ENCODE measurements at regions not wholly inside any gene's neighbourhood (a gene's known extent, or its start where the extent isn't known, plus 50 kb on each side); places are given as distances from the start of the nearest gene placed in this dataset.
"Not testable (repeated sequence)": the region's sequence is repeated elsewhere in the genome, so short reads cannot be mapped to it uniquely, and the experiment has no call there.

DNA sequence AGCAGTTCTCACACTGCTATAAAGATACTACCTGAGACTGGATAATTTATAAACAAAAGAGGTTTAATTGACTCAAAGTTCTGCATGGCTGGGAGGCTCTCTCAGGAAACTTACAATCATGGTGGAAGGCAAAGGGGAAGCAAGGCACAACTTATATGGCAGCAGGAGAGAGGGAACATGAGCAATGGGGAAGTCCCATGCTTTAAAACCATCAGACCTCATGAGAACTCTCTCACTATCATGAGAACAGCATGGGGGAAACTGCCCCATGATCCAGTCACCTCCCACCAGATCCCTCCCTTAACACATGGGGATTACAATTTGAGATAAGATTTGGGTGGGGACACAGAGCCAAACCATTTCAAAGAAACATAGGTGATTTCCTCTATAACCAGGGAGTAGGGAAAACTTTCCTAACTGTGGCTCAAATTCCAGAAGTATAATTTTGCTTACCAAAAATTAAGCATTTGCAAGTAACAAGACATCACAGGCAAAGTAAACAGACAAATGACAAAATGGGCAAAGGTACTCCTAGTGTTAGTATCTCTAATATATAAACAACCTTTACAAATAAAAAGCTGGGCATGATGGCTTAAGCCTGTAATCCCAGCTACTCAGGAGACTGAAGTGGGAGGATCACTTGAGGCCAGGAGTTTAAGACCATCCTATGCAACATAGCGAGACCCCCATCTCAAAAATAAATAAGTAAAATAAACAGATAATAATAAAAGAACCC is 88.0 kb downstream of the KBTBD2 start:
- Histone ChIP-seq H3K27me3 (ENCODE audit: insufficient read depth, low read length) (no peaks in the 10 kb centered on the region; the same call in 1 of the 2 replicates), H3K79me2 (ENCODE audit: insufficient read depth, low read length) (no peaks in the 10 kb centered on the region), H3K9ac (ENCODE audit: low read length) (no peak overlapping the region), H3K4me2 (ENCODE audit: low read length) (no peak overlapping the region), H2AFZ (ENCODE audit: low read length) (no peak overlapping the region), H3K9me3 (ENCODE audit: low read length) (peaks cover 14% of the 10 kb centered on the region), H4K20me1 (ENCODE audit: insufficient read depth, low read length) (no peaks in the 10 kb centered on the region), H3K36me3 (ENCODE audit: insufficient read depth, low read length) (no peaks in the 10 kb centered on the region; the same call in 1 of the 2 replicates), H3K4me3 (ENCODE audit: low read depth, low read length, poor library complexity, severe bottlenecking) (no peak overlapping the region), H3K27ac (ENCODE audit: low read depth, low read length, poor library complexity, severe bottlenecking) (no peak overlapping the region), H3F3A (ENCODE audit: insufficient read depth, low read length) (no peaks in the 10 kb centered on the region), H3K9me2 (ENCODE audit: low read depth, low read length) (no peaks in the 10 kb centered on the region), H3K4me1 (ENCODE audit: insufficient read depth, low read length, severe bottlenecking) (no peaks in the 10 kb centered on the region)
- no peak for TF ChIP-seq EZH2 (IDR thresholded peaks at IDR 0.05; ENCODE audit: borderline replicate concordance, low read length)
- TF ChIP-seq, protein P1, sequence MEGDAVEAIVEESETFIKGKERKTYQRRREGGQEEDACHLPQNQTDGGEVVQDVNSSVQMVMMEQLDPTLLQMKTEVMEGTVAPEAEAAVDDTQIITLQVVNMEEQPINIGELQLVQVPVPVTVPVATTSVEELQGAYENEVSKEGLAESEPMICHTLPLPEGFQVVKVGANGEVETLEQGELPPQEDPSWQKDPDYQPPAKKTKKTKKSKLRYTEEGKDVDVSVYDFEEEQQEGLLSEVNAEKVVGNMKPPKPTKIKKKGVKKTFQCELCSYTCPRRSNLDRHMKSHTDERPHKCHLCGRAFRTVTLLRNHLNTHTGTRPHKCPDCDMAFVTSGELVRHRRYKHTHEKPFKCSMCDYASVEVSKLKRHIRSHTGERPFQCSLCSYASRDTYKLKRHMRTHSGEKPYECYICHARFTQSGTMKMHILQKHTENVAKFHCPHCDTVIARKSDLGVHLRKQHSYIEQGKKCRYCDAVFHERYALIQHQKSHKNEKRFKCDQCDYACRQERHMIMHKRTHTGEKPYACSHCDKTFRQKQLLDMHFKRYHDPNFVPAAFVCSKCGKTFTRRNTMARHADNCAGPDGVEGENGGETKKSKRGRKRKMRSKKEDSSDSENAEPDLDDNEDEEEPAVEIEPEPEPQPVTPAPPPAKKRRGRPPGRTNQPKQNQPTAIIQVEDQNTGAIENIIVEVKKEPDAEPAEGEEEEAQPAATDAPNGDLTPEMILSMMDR (IDR thresholded peaks at IDR 0.05; ENCODE audit: low read length): no peak

DNA sequence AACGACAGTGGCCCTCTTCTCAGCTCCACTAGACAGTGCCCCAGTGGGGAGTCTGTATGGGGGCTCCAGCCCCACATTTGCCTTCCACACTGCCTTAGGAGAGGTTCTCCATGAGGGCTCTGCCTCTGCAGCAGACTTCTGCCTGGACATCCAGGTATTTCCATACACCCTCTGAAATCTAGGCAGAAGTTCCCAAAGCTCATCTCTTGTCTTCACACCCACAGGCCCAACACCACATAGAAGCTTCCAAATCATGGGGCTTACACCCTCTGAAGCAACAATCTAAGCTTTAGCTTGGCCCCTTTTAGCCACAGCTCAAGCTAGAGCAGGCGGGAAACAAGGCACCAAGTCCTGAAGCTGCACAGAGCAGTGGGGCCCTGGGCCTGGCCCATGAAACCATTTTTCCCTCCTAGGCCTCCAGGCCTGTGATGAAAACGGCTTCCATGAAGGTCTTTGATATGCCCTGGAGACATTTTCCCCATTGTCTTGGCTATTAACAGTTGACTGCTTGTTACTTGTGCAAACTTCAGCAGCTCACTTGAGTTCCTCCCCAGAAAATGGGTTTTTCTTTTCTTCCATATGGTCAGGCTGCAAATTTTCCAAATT is 89.2 kb downstream of the KBTBD2 start:
- H3K27ac ChIP-seq (ENCODE audit: low read depth, low read length, poor library complexity, severe bottlenecking): no peak overlapping the region
- H4K20me1 ChIP-seq (ENCODE audit: insufficient read depth, low read length): no peaks in the 10 kb centered on the region
- no peak overlapping the region for H3K4me2 ChIP-seq (ENCODE audit: low read length)
- no peak overlapping the region for H2AFZ ChIP-seq (ENCODE audit: low read length)
- H3K9ac ChIP-seq (ENCODE audit: low read length): no peak overlapping the region
- no peaks in the 10 kb centered on the region for H3K9me2 ChIP-seq (ENCODE audit: low read depth, low read length)
- no peaks in the 10 kb centered on the region for H3F3A ChIP-seq (ENCODE audit: insufficient read depth, low read length)
- H3K9me3 ChIP-seq (ENCODE audit: low read length): peaks cover 14% of the 10 kb centered on the region
- no peaks in the 10 kb centered on the region; the same call in 1 of the 2 replicates for H3K36me3 ChIP-seq (ENCODE audit: insufficient read depth, low read length)
- TF ChIP-seq EZH2 (IDR thresholded peaks at IDR 0.05; ENCODE audit: borderline replicate concordance, low read length): no peak
- TF ChIP-seq, protein P1 (IDR thresholded peaks at IDR 0.05; ENCODE audit: low read length): no peak
- H3K27me3 ChIP-seq (ENCODE audit: insufficient read depth, low read length): no peaks in the 10 kb centered on the region; the same call in 1 of the 2 replicates
- H3K4me1 ChIP-seq (ENCODE audit: insufficient read depth, low read length, severe bottlenecking): no peaks in the 10 kb centered on the region
- H3K4me3 ChIP-seq (ENCODE audit: low read depth, low read length, poor library complexity, severe bottlenecking): no peak overlapping the region
- no peaks in the 10 kb centered on the region for H3K79me2 ChIP-seq (ENCODE audit: insufficient read depth, low read length)

DNA sequence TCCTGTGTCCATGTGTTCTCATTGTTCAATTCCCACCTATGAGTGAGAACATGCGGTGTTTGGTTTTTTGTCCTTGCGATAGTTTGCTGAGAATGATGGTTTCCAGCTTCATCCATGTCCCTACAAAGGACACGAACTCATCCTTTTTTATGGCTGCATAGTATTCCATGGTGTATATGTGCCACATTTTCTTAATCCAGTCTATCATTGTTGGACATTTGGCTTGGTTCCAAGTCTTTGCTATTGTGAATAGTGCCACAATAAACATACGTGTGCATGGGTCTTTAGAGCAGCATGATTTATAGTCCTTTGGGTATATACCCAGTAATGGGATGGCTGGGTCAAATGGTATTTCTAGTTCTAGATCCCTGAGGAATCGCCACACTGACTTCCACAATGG is 98.5 kb downstream of the KBTBD2 start:
- not testable (repeated sequence) for H3K4me2 ChIP-seq (ENCODE audit: low read length); H3K9me2 ChIP-seq (ENCODE audit: low read depth, low read length); H3K79me2 ChIP-seq (ENCODE audit: insufficient read depth, low read length); H3F3A ChIP-seq (ENCODE audit: insufficient read depth, low read length); H3K36me3 ChIP-seq (ENCODE audit: insufficient read depth, low read length); H4K20me1 ChIP-seq (ENCODE audit: insufficient read depth, low read length); H3K9me3 ChIP-seq (ENCODE audit: low read length); H3K4me1 ChIP-seq (ENCODE audit: insufficient read depth, low read length, severe bottlenecking); H2AFZ ChIP-seq (ENCODE audit: low read length); H3K27ac ChIP-seq (ENCODE audit: low read depth, low read length, poor library complexity, severe bottlenecking); H3K27me3 ChIP-seq (ENCODE audit: insufficient read depth, low read length); H3K4me3 ChIP-seq (ENCODE audit: low read depth, low read length, poor library complexity, severe bottlenecking); H3K9ac ChIP-seq (ENCODE audit: low read length)

DNA sequence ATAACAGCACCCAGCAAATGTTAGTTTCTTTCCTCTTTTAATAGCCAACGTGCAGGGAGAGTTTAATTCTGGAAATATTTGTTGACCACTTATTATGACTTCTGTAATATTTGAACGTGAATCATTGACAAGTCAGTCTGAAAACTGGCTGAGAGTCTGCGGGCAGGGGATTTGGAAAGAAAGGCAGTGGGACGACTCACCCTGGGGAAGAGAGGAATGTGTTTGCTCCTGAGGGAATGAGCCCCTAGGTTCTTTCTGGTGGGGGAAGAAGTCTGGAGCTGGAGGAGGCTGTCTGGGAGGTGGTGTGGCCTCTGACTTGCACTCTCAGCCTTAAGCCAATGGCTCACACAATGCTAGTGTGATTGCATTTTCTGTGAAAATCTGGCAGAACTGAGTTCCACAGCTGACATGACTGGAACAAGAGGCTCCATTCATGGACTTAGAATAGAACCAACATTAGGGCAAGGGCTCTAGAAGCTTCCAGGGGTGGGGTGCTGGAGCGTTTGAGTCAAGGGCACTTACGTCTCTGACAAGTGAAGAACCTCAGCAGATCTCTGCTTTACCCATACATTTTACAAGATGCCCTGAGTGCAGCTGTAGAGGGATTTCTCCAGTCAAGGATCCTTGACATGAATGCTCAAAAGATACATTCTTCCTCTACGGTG is 100.7 kb downstream of the KBTBD2 start:
- H3K36me3 ChIP-seq (ENCODE audit: insufficient read depth, low read length); H3K9me3 ChIP-seq (ENCODE audit: low read length); H3K79me2 ChIP-seq (ENCODE audit: insufficient read depth, low read length); H3K4me1 ChIP-seq (ENCODE audit: insufficient read depth, low read length, severe bottlenecking); H3K27me3 ChIP-seq (ENCODE audit: insufficient read depth, low read length); H3K27ac ChIP-seq (ENCODE audit: low read depth, low read length, poor library complexity, severe bottlenecking); H4K20me1 ChIP-seq (ENCODE audit: insufficient read depth, low read length); H3K4me3 ChIP-seq (ENCODE audit: low read depth, low read length, poor library complexity, severe bottlenecking); H2AFZ ChIP-seq (ENCODE audit: low read length); H3F3A ChIP-seq (ENCODE audit: insufficient read depth, low read length); H3K4me2 ChIP-seq (ENCODE audit: low read length); H3K9me2 ChIP-seq (ENCODE audit: low read depth, low read length); H3K9ac ChIP-seq (ENCODE audit: low read length): not testable (repeated sequence)

DNA sequence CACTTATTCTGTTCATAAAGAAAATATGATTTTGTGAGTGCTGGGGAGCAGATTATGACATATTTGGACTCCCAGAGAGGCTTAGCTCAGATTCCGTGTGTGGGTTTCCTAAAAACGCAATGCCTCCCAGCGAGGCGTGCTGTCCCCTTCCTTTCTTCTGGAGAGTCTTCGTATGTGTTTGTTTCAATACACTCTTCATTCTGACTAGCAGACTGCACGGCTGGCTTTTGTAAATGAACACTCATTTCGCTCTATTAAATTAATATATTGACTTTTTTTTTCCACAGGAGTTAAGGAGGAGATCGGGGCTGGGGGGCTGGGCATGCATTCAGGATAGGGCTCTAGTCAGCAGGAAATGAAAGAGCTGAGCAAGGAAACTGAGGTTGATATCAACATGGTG is 102.3 kb downstream of the KBTBD2 start:
- not testable (repeated sequence) for H2AFZ ChIP-seq (ENCODE audit: low read length); H3K27ac ChIP-seq (ENCODE audit: low read depth, low read length, poor library complexity, severe bottlenecking); H3K9ac ChIP-seq (ENCODE audit: low read length); H4K20me1 ChIP-seq (ENCODE audit: insufficient read depth, low read length); H3K4me2 ChIP-seq (ENCODE audit: low read length); H3K4me3 ChIP-seq (ENCODE audit: low read depth, low read length, poor library complexity, severe bottlenecking); H3K79me2 ChIP-seq (ENCODE audit: insufficient read depth, low read length); H3K27me3 ChIP-seq (ENCODE audit: insufficient read depth, low read length); H3K9me2 ChIP-seq (ENCODE audit: low read depth, low read length); H3K4me1 ChIP-seq (ENCODE audit: insufficient read depth, low read length, severe bottlenecking); H3F3A ChIP-seq (ENCODE audit: insufficient read depth, low read length); H3K9me3 ChIP-seq (ENCODE audit: low read length); H3K36me3 ChIP-seq (ENCODE audit: insufficient read depth, low read length)

DNA sequence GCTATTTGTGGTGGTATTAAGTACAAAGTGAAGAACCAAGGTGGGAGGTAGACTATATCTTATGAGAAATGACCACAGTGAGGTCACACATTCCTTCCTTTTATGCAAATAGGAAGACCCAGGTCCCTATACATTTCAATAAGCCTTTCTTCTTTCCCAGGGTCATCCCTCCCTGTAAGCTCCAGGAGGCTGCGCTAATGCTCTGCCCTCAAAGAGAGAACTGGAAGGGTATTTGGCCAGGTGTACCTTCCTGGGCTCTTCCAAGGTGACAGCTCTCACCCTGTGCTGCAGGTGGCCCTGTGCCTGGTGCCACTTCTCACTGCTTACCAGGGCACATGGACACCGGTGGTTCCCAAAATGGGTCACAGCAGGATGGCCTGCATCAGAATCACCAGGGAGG is 103.4 kb downstream of the KBTBD2 start:
- H4K20me1 ChIP-seq (ENCODE audit: insufficient read depth, low read length); H3K9me3 ChIP-seq (ENCODE audit: low read length); H3K9me2 ChIP-seq (ENCODE audit: low read depth, low read length); H3K4me3 ChIP-seq (ENCODE audit: low read depth, low read length, poor library complexity, severe bottlenecking); H3K4me1 ChIP-seq (ENCODE audit: insufficient read depth, low read length, severe bottlenecking); H3K36me3 ChIP-seq (ENCODE audit: insufficient read depth, low read length); H3K27me3 ChIP-seq (ENCODE audit: insufficient read depth, low read length); H3F3A ChIP-seq (ENCODE audit: insufficient read depth, low read length); H2AFZ ChIP-seq (ENCODE audit: low read length); H3K4me2 ChIP-seq (ENCODE audit: low read length); H3K9ac ChIP-seq (ENCODE audit: low read length); H3K27ac ChIP-seq (ENCODE audit: low read depth, low read length, poor library complexity, severe bottlenecking); H3K79me2 ChIP-seq (ENCODE audit: insufficient read depth, low read length): not testable (repeated sequence)
